Putamen (tissue), 1 donor: ENCODE measurements at regions not wholly inside any gene's neighbourhood (a gene's known extent, or its start where the extent isn't known, plus 50 kb on each side); places are given as distances from the start of the nearest gene placed in this dataset.
"Not testable (repeated sequence)": the region's sequence is repeated elsewhere in the genome, so short reads cannot be mapped to it uniquely, and the experiment has no call there.

ENCODE experiments used
- DNase-seq: peaks from one replicate; pipeline ENCODE4 v3.0.0-alpha.2; 2016; ENCODE audit warnings: low spot score

DNA sequence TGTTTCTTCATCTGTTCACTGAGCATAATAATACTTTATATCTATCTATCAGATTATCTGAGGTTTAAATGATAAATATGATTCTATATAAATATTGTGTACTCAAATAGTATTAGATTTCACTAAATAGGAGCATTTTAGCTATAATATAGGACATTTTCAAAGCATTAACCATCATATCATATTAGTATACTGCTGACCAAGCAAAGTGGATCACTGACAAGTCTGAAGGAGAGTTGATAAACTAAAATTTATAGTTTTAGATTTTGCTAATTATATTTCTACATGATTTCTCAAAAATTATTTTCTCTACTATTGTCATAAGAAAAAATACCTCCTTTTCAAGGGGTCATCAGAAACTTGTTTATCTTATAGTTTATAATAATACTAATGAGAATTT, 937.8 kb upstream of the LRATD1 start:
- DNase-seq: no peak

DNA sequence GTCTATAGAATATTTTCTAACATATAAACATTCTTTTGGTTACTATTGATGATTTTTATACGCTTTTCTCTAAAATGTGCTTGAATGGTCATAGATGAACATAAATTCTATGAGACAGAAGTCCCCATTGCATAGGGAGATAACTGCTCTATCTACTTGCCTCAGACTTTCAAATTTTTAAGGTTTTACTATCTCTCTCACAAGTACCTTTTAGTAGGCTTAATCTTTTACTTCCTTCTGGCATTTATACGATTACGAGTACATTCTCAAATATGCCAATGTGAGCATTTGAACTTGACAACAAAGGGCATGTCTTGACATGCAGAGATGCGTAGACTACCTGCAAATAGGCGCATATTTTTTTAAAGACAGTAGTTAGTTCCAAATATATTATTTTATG, 935.9 kb upstream of the LRATD1 start:
- DNase-seq: no peak

DNA sequence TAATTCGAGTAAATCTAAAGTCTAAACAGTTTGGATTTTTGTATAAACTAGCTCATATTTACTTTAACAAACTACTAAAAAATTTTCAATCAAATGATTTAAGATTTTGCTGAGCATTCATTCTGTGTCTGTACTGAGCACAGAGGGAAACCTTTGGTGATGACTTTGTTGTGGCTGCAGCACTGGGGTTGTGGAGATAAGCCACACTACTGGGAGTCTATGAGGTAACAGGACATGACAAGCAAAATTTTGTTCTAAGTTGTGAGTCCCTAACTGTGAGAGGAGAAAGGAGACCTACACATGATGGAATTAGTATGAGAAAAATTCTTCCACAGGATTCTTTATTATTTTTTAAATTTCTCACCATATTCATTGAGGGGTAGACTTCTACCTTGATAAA, 933.7 kb upstream of the LRATD1 start:
- DNase-seq: no peak

DNA sequence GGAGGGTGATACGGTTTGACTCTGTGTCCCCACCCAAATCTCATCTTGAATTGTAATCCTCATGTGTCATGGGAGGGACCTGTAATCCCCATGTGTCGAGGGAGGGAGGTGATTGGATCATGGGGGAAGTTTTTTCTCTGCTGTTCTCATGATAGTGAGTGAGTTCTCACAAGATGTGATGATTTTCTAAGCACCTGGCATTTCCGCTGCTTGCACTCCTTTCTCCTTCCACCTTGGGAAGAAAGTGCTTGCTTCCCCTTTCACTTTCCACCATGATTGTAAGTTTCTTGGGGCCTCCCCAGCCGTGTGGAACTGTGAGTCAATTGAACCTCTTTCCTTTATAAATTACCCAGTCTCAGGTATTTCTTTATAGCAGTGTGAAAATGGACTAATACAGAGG, 932.6 kb upstream of the LRATD1 start:
- not testable (repeated sequence) for DNase-seq

DNA sequence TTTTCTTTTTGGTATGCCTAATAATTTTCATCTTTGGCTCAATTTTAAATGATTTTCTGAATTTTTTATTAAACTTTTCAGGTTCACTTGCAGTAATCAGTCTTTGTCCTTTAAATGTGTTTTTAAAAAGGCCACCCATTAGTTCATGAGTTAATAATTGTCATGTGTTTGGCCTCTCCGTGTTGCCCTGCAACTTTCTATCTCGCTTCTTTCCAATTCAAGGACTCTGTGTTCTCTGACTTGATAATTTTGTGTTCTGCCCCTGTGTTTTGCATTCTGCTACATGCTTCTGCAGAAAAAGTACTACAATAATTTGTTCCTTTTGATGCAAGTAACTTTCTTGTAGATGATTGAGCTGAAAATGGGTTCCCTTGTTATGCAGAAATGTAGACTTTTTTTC, 921.4 kb upstream of the LRATD1 start:
- DNase-seq: no peak

DNA sequence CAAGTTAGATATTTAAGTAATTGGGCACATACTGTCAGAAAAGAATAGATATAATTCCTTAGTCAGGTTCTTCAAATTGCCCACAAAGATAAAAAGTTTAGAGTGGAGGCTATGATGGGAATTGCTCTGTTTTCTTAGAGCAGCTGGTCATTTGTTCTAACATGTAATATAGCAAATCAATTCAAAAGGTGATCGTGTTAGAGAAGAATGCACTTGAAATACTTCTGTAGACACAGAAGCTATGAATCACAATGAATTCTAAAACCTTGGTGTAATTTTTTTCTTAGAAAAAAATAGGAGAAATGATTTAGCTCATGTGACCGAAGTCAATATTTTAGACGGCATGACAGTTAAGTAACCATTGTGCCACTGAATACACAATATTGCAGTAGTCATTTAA, 918.1 kb upstream of the LRATD1 start:
- DNase-seq: no peak

DNA sequence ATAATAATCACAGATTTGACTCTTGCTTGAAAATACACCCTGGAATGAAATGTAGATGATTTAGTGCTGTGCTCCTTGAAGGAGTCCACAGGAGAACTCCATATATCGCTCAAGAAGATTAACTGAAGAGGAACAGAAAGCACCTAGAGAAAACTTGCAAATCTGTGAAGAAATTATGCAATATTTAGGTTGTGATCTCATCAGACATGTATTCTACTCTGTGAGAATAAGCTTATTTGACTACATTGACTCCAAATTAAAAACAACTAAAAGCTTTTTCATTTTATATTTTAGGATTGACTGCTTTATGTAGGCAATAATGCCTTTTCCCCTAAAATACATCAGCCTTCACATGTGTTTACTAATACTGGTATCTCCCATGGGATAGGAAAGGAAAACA, 906.6 kb upstream of the LRATD1 start:
- DNase-seq: no peak

DNA sequence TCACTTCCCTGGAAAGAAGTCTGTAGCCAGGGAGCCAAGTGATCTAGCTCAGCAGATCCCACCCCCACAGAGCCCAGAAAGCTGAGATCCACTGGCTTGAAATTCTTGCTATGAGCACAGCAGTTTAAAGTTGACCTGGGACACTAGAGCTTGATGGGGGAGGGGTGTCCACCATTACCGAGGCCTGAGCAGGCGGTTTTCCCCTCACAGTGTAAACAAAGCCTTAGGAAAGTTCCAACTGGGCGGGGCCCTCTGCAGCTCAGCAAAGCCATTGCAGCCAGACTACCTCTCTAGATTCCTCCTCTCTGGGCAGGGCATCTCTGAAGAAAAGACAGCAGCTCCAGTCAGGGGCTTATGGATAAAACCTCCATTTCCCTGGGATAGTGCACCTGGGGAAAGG, 887.2 kb upstream of the LRATD1 start:
- DNase-seq: no peak

DNA sequence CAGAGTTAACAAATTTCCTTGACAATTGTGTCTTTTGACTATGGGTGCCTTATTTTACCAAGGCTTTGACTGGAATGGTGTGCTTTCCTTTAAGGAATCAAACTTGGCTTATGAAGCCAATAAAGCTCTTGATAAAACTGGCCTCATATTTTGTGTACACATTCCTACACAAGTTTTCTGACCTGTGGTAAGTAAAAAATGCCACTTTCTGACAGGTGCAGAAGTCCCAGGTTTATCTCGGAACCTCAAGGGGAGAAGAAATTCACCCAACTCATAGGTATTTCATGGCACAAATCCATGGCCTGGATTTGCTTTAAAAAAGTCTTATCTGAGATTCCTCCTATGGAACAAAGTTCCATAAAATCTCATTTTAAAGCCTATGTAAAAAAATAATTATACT, 880.6 kb upstream of the LRATD1 start:
- no peak for DNase-seq

DNA sequence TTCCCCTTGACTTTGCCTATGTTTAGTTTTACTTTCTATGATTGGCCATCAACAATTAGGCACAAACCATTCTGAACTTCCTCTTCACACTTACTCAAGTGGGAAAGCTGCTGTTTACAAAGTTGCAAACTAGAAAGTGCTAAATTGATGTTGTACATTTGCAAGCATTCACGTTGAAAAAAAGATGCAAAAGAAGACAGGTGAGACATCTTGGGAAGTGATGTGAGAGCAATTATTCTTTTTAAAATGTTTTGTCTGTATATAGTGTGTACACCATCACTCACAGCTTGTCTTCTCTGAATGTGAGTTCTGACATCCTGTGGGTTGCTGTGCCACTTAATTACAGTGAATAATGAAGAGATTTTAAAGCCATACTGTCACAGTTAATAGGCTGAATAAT, 874.1 kb upstream of the LRATD1 start:
- no peak for DNase-seq

DNA sequence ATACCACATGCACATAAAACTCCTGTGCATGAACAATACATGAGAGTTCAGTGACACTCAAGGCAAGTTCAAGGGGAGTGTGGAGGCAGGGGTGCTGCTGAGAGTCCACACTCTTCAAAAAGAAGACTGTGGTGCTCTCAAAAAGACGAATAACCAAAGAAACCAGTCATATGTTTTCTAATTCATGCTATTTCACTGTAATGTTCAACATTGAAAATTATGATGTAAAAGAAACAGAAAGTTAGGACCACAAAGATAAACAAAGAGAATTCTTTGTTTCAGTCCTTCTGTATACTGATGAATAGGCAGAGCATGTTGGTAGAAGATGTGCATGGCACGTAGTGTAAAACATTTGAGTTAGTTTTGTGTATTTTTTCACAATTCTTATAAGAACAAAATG, 864.2 kb upstream of the LRATD1 start:
- DNase-seq: no peak

DNA sequence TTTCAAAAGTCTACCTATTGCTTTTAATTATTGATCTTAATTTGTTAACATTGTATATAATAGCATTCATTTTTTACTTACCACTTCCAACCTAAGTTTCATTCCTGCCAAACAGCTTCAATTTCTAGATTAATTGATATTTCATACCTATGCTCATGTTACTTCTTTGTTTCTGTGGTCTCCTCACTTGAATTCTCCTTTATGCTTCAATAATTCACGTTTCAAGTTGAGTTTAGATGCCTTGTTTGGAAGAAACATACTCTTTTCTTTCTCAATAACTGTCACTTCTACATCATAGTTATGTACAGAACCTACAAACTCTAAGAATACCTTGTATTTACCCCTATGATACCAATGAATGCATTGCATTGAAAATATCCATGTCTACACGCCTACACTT, 862.2 kb upstream of the LRATD1 start:
- DNase-seq: no peak

DNA sequence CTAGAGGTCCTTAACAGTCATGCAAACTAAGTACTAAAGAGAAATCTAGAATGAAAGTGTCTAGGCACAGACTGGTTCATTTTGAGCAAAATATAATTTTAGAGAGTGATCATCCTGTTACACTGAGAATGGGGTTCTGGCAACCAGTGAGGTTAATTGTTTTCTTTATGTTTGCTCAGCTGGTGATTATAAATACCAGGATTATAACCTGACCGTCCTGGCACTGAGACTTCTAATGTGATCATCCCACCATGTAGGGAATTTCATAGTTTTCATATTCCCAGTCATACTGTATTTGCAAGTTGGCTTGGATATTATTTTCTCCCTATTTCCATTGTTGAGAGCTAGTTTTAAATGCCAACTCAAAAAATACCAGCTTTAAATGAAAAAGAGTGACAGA, 852.5 kb upstream of the LRATD1 start:
- no peak for DNase-seq

DNA sequence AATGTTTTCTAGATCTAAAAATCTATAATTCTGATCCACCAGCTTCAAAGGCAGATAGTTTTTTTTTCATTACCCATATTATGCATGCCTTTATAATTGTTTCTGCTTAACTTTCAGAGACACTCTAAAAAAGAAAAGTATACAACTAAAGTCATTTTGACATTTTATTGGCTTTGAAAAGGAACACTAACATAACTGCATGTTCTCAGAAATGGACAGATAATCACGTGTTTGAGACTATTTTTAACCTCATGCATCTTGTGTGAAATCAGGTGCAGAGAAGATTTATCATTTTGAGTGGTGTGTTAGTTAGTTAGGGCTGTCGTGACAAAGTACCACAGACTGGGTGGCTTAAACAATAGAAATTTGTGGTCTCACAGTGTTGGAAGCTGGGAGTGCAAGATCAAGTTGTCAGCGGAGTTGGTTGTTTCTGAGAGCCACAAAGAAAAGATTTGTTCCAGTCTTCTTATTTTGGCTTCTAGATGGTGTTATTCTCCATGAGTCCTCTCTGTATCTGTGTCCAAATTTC, 841.4 kb upstream of the LRATD1 start:
- DNase-seq: no peak

DNA sequence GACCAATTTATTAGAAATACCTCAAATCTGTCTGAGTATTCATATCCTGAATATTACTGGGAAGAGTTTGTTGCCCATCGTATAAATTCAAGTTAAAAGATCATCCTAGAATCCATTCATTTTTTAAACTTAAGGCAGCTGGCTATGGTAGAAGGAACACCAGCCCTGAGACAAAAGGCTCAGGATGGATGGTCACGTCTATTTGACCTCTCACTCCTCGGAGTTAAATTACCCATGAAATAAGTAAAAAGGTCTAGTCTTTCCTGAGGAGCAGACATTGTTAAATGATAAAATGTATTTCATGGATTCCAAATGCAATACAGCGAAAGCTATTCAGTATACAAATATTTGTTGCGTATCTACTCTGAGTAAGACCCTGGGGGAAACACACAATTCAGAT, 826.0 kb upstream of the LRATD1 start:
- no peak for DNase-seq

DNA sequence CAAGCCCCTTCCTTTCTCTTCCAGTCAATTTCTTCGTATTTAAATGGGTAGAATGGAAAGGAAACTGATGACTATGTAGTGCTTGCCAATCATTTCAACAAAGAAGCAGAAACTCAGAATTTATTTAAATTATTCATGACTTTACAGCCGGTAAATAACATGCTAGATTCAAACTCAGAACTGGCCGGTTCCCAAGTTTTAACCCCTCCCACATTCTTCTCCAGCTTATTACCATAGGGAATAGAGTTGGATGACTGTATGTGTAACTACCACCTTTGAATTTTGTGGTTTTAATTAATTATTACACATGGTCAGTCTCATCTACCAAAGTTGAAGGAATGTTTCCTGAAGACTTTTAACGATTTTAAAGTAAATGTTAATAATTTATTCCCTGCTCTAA, 819.3 kb upstream of the LRATD1 start:
- DNase-seq: no peak

DNA sequence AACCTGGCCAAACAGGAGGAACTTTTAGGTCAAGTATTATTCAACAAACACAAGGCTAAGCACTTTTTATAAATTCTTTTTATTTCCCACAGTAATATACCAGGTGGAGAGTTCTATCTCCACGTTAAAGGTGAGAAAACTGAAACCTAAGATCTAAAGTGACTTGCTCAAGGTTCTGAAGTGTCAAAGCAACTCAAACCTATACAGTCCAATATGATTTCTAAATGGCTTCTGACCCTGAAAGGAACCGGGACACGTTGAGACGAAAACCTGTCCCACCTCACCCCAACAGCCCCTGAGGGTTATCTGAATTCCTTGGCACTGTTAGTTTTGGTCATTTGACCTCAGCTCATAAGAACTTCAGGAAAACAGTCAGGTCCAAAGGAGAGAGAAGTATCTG, 814.5 kb upstream of the LRATD1 start:
- DNase-seq: no peak

DNA sequence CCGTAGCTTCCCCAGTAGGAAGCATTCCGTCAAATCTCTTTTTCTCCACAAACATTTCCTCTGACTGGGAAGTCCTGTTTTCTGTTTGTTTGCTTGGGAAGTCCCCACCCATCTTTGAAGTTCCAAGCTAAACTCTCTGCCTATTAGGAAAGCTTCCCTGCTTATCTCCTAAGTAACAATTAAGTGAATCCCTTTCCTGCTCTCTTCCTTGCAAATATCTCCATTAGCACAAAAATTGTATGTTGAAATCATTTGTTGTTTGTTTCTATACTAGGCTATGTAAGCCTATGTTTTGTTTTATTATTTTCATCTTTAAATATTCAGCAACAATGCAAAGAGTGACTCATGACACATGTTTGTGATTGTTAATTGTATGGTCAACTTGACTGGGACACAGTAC, 812.6 kb upstream of the LRATD1 start:
- no peak for DNase-seq

DNA sequence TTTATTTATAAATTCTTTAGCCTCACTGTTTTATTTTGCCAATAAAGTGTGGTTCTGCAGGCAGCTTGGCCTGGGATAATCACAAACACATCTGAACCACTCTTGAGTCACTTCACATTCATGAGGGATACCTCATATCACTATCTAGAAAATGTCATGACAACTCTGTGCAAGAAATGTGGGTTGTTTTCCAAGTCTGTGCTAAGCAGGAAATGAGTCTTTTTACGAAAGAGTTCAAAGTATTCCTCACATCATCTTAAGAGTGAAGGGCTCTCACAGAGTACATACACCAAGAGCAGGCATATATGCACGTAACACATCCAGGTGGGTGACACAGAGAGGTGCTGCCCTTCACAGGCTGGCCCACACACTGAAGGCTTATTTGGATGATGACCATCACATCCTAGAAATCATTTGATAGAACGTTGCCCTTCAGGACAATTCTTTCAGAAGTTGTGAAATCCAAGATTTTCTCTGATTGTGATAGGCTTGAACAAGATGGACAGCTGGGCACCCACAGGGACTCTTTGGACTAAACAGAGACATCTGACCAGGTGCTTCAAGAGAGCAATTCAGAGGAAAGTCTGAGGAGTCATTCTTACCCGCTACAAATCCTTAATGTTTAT, 811.1 kb upstream of the LRATD1 start:
- DNase-seq: no peak

DNA sequence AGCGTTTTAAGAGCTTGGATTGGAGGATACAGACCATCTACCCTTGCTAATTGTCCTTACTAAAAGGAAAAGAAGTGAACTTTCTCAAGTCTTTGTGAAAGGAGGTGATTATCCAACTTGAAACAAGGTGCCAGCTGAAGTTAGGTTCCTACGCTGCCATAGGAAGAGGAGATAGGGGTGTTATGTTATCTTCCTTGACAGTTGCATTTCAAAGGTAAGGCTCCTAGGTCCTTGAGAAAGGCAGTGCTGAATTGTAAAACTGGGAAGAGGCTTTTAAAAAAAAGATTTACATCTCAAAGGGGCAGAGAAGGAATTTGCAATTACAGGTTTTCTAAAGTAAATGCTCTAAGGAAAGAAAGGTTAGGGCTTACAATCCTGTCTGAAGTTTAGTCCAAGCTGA, 810.2 kb upstream of the LRATD1 start:
- no peak for DNase-seq

DNA sequence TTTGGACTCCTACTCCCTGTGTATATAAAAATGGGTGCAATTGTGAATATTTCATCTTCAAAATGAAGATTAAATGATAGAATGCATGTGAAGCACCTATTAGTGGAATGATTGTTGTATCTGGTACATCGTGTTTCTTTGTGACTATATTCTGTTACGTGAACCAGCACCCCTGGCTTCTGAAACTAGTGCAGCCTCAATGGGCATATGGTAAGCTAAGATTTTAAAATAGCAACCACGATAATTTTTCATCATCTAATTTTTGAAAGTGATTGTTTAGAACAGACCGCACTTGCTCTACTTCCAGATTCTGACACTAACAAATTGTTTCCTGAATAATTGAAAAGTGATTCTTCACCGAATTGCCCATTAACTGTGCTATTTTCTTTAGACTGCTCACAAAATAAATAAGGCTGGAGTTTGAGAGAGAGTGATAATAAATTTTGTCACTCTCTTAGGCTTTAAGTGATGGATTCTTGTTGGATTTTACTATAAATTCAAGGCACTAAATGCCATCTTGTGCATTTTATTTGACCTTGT, 806.1 kb upstream of the LRATD1 start:
- DNase-seq: no peak

DNA sequence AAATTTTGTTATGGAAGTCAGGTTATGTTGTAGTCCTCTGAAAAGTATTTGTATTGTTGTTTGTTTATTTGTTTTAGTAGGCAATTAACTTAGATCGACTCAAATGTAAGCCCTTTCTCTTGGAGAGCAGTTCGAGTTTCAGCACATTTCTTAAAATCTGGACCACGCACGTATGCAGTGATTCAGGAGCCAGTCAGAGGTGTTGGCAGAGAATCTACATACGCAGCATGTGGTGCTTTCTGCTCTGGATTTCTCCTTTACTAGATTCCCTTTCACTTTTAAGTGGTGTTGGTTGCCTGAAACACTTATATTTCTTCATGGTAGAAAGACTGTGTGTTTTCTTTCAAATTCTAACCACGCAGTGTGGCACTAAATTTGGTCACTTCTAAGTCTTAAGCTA, 773.9 kb upstream of the LRATD1 start:
- DNase-seq: no peak

DNA sequence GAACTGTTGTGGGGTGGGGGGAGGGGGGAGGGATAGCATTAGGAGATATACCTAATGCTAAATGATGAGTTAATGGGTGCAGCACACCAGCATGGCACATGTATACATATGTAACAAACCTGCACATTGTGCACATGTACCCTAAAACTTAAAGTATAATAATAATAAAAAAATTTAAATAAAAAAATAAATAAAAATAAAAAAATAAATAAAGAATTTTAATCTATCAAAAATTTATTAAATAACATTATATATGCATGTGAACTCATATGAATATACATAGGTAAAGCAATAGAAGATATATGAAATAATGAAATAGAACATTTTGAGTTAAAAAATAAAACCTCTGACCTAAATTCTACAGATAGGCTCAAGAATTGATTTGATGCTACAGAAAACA, 764.2 kb upstream of the LRATD1 start:
- not testable (repeated sequence) for DNase-seq

DNA sequence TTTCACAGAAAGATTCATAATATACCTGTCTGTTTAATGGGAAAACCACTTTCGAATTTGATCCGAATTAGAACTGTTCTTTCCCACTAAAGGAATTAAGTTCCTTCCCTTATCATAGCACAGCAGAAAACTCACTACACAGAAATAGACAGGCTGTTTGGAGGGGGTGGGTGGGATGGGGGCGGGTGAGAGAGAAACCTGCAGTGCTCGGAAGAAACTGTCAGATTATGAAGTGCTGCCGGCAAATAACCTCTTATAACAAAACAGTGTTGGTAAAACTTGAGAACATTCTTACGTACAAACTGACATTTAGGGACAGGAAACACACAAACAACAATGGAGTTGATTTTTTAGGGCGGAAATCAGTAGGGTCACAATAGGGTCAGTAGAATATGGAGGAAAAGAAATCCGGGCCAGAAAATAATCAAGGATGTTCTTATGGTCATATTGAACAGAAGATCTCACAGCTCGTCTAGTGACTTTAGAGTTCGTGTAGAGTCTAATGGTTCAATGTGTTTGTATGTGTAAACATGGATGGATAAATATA, 756.0 kb upstream of the LRATD1 start:
- peak; percentile 9 for DNase-seq
